MCF 10A (cell line): ENCODE measurements at regions not wholly inside any gene's neighbourhood (a gene's known extent, or its start where the extent isn't known, plus 50 kb on each side); places are given as distances from the start of the nearest gene placed in this dataset.

Source experiments
- BruUV-seq: library from RNA; stranded (reverse); fragments of 400-500 nt; replicated peaks from 2 replicates; lab custom pipeline; 2021; lab: Mats Ljungman, UMichigan
- CTCF ChIA-PET: fragments of 300-600 bp; sonication (Branson Sonifier 250); formaldehyde crosslinking; extraction: SDS; loops from one replicate; lab custom pipeline; 2021; ENCODE audit warnings: antibody characterized with exemption, inconsistent platforms; lab: Yijun Ruan, JAX
- POLR2A ChIA-PET: fragments of 300-600, 350-650 bp; sonication (Branson Sonifier 250); formaldehyde crosslinking; extraction: SDS; loops from one replicate; lab custom pipeline; 2020; ENCODE audit warnings: antibody characterized with exemption, inconsistent platforms; lab: Yijun Ruan, JAX
- DNase-seq: peaks from one replicate; pipeline ENCODE4 v3.0.0-alpha.2; 2018; ENCODE audit not compliant: unreplicated experiment
- H3K27ac Mint-ChIP-seq: one replicate; pipeline ENCODE4 v1.8.0; 2022; ENCODE audit warnings: mild to moderate bottlenecking, low read depth, mixed read lengths; ENCODE audit not compliant: unreplicated experiment
- H3K27me3 Mint-ChIP-seq: one replicate; pipeline ENCODE4 v1.8.0; 2022; ENCODE audit warnings: mixed read lengths; ENCODE audit not compliant: insufficient read depth, unreplicated experiment
- H3K36me3 Mint-ChIP-seq: one replicate; pipeline ENCODE4 v1.8.0; 2022; ENCODE audit warnings: mild to moderate bottlenecking, moderate library complexity, mixed read lengths; ENCODE audit not compliant: insufficient read depth, unreplicated experiment
- H3K4me1 Mint-ChIP-seq: one replicate; pipeline ENCODE4 v1.8.0; 2022; ENCODE audit warnings: mixed read lengths; ENCODE audit not compliant: insufficient read depth, unreplicated experiment
- H3K4me3 Mint-ChIP-seq: one replicate; pipeline ENCODE4 v1.8.0; 2022; ENCODE audit warnings: mild to moderate bottlenecking, moderate library complexity, mixed read lengths; ENCODE audit not compliant: unreplicated experiment
- H3K9me3 Mint-ChIP-seq: one replicate; pipeline ENCODE4 v1.8.0; 2022; ENCODE audit warnings: mixed read lengths; ENCODE audit not compliant: unreplicated experiment
- CTCF ChIP-seq: fragments of 200-600 bp; IDR thresholded peaks from one replicate; pipeline ENCODE4 v1.8.0; 2022; ENCODE audit warnings: antibody characterized with exemption, mild to moderate bottlenecking; ENCODE audit not compliant: unreplicated experiment
- intact Hi-C: fragments of 100-400 bp; cut with micrococcal nuclease; formaldehyde crosslinking; loops from 2 replicates; pipeline ENCODE4 v1.14.1; 2022

GRCh38 chr4:122533841-122534240 lies 77.3 kb upstream of the IL2 start:
- ChIA-PET CTCF (interaction anchor here (0.6 kb wide), 1 partner anchor 624 kb away, joined by 3 read pairs; no protein-coding TSS in a partner anchor), POLR2A (no interaction called here)
- BruUV-seq: no TSS peak
- no peak for DNase-seq
- Mint-ChIP-seq H3K27me3 (no peaks in the 10 kb centered on the region), H3K4me1 (no peaks in the 10 kb centered on the region), H3K4me3 (no peak overlapping the region), H3K36me3 (no peaks in the 10 kb centered on the region), H3K9me3 (no peaks in the 10 kb centered on the region), H3K27ac (no peak overlapping the region)
- intact Hi-C loops: no loop called here
- TF ChIP-seq CTCF: no peak

GRCh38 chr4:122532766-122533165 lies 76.2 kb upstream of the IL2 start:
- BruUV-seq: no TSS peak
- H3K9me3 Mint-ChIP-seq: no peaks in the 10 kb centered on the region
- no peak overlapping the region for H3K27ac Mint-ChIP-seq
- no peak for TF ChIP-seq CTCF
- no peak for DNase-seq
- intact Hi-C loops: no loop called here
- H3K4me3 Mint-ChIP-seq: no peak overlapping the region
- CTCF ChIA-PET: no interaction called here
- H3K4me1 Mint-ChIP-seq: no peaks in the 10 kb centered on the region
- H3K27me3 Mint-ChIP-seq: no peaks in the 10 kb centered on the region
- H3K36me3 Mint-ChIP-seq: no peaks in the 10 kb centered on the region
- POLR2A ChIA-PET: no interaction called here

GRCh38 chr4:122531514-122531913 lies 75.0 kb upstream of the IL2 start:
- no peak for TF ChIP-seq CTCF

GRCh38 chr4:122531038-122531437 lies 74.5 kb upstream of the IL2 start:
- intact Hi-C loops: no loop called here
- BruUV-seq: no TSS peak

More at GRCh38 chr4:122531514-122531913, 75.0 kb upstream of the IL2 start:
- Mint-ChIP-seq H3K27me3 (no peaks in the 10 kb centered on the region), H3K9me3 (no peaks in the 10 kb centered on the region), H3K36me3 (no peaks in the 10 kb centered on the region), H3K4me1 (no peaks in the 10 kb centered on the region), H3K4me3 (no peak overlapping the region), H3K27ac (no peak overlapping the region)
- CTCF ChIA-PET: no interaction called here
- BruUV-seq: no TSS peak
- DNase-seq: no peak
- POLR2A ChIA-PET: no interaction called here
- intact Hi-C loops: no loop called here

More at GRCh38 chr4:122531038-122531437, 74.5 kb upstream of the IL2 start:
- Mint-ChIP-seq H3K27ac (no peak overlapping the region), H3K27me3 (no peaks in the 10 kb centered on the region), H3K4me3 (no peak overlapping the region), H3K9me3 (no peaks in the 10 kb centered on the region), H3K36me3 (no peaks in the 10 kb centered on the region), H3K4me1 (no peaks in the 10 kb centered on the region)
- ChIA-PET CTCF (no interaction called here), POLR2A (no interaction called here)
- DNase-seq: no peak
- no peak for TF ChIP-seq CTCF
